ENCODE measurements at regions not wholly inside any gene's neighbourhood (a gene's known extent, or its start where the extent isn't known, plus 50 kb on each side); places are given as distances from the start of the nearest gene placed in this dataset.

GRCh38 chr3:127052121-127052561 is 69.2 kb downstream of the PLXNA1 start:
- H3K27ac ChIP-seq (replicated peaks): no peak overlapping the region
- TF ChIP-seq REST (IDR thresholded peaks at IDR 0.05; ENCODE audit: insufficient replicate concordance, low read depth) (no peak), GABPA (IDR thresholded peaks at IDR 0.05; ENCODE audit: low read depth) (no peak), CTCF (IDR thresholded peaks at IDR 0.05; ENCODE audit: insufficient read depth, low read length) (no peak), SPI1 (IDR thresholded peaks at IDR 0.05; ENCODE audit: borderline replicate concordance, low read depth) (no peak), POLR2AphosphoS5 (IDR thresholded peaks at IDR 0.05; ENCODE audit: low read depth) (no peak)

GRCh38 chr3:127053026-127053425 is 70.1 kb downstream of the PLXNA1 start:
- Histone ChIP-seq H3K27me3 (ENCODE audit: insufficient read depth, poor library complexity, severe bottlenecking) (peaks cover 4% of the 10 kb centered on the region), H3K27ac (replicated peaks) (no peak overlapping the region), H3K4me3 (replicated peaks; ENCODE audit: insufficient read depth, low read length) (no peak overlapping the region)
- TF ChIP-seq GABPA (IDR thresholded peaks at IDR 0.05; ENCODE audit: low read depth) (no peak), POLR2AphosphoS5 (IDR thresholded peaks at IDR 0.05; ENCODE audit: low read depth) (no peak), REST (IDR thresholded peaks at IDR 0.05; ENCODE audit: insufficient replicate concordance, low read depth) (no peak), CTCF (IDR thresholded peaks at IDR 0.05; ENCODE audit: insufficient read depth, low read length) (no peak), SPI1 (IDR thresholded peaks at IDR 0.05; ENCODE audit: borderline replicate concordance, low read depth) (no peak)
- no peak for DNase-seq (ENCODE audit: low read depth in 1 of 2, low spot score in 1 of 2)

More at GRCh38 chr3:127052121-127052561, 69.2 kb downstream of the PLXNA1 start:
- DNase-seq (ENCODE audit: low read depth in 1 of 2, low spot score in 1 of 2): no peak
- Histone ChIP-seq H3K27me3 (ENCODE audit: insufficient read depth, poor library complexity, severe bottlenecking) (peaks cover 4% of the 10 kb centered on the region), H3K4me3 (replicated peaks; ENCODE audit: insufficient read depth, low read length) (no peak overlapping the region)

GRCh38 chr3:127053450-127053849 is 70.5 kb downstream of the PLXNA1 start:
- no peak for DNase-seq (ENCODE audit: low read depth in 1 of 2, low spot score in 1 of 2)
- no peak for TF ChIP-seq GABPA (IDR thresholded peaks at IDR 0.05; ENCODE audit: low read depth)
- no peak for TF ChIP-seq CTCF (IDR thresholded peaks at IDR 0.05; ENCODE audit: insufficient read depth, low read length)
- TF ChIP-seq REST (IDR thresholded peaks at IDR 0.05; ENCODE audit: insufficient replicate concordance, low read depth): no peak
- no peak for TF ChIP-seq POLR2AphosphoS5 (IDR thresholded peaks at IDR 0.05; ENCODE audit: low read depth)
- TF ChIP-seq SPI1 (IDR thresholded peaks at IDR 0.05; ENCODE audit: borderline replicate concordance, low read depth): no peak
- peaks cover under 1% of the 10 kb centered on the region for H3K27me3 ChIP-seq (ENCODE audit: insufficient read depth, poor library complexity, severe bottlenecking)
- no peak overlapping the region for H3K4me3 ChIP-seq (replicated peaks; ENCODE audit: insufficient read depth, low read length)
- no peak overlapping the region for H3K27ac ChIP-seq (replicated peaks)
